ENCODE measurements at regions not wholly inside any gene's neighbourhood (a gene's known extent, or its start where the extent isn't known, plus 50 kb on each side); places are given as distances from the start of the nearest gene placed in this dataset.

DNA sequence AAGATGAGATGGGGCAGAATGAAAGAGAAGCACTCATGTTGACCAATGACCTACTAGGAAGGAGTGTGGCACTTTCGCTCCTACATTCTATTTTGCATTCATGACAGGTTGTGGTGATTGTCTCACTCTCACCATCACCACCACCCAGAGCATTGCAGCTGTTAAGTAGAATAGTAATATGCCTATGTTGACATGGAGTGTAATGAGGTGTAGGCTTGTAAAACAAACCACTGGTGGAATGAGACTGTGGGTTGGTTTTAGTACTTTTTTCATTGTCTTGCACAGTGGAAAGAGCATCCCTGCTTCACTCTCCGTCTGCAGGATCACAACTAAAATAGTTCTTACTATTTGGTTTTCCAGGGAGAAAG, 516.7 kb downstream of the NTRK2 start:
- no peak for DNase-seq (ENCODE audit: extremely low read depth, insufficient read length)
- Histone ChIP-seq H3K27me3 (replicated peaks; ENCODE audit: control insufficient read depth, insufficient read depth, low read length) (no peaks in the 10 kb centered on the region), H3K4me3 (replicated peaks; ENCODE audit: low read depth, low read length) (no peak overlapping the region), H3K36me3 (ENCODE audit: control insufficient read depth, insufficient read depth, low read length) (no peaks in the 10 kb centered on the region)
- TF ChIP-seq, protein P1, sequence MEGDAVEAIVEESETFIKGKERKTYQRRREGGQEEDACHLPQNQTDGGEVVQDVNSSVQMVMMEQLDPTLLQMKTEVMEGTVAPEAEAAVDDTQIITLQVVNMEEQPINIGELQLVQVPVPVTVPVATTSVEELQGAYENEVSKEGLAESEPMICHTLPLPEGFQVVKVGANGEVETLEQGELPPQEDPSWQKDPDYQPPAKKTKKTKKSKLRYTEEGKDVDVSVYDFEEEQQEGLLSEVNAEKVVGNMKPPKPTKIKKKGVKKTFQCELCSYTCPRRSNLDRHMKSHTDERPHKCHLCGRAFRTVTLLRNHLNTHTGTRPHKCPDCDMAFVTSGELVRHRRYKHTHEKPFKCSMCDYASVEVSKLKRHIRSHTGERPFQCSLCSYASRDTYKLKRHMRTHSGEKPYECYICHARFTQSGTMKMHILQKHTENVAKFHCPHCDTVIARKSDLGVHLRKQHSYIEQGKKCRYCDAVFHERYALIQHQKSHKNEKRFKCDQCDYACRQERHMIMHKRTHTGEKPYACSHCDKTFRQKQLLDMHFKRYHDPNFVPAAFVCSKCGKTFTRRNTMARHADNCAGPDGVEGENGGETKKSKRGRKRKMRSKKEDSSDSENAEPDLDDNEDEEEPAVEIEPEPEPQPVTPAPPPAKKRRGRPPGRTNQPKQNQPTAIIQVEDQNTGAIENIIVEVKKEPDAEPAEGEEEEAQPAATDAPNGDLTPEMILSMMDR (IDR thresholded peaks at IDR 0.05; ENCODE audit: insufficient read depth, low read length, poor library complexity, severe bottlenecking) = no peak

DNA sequence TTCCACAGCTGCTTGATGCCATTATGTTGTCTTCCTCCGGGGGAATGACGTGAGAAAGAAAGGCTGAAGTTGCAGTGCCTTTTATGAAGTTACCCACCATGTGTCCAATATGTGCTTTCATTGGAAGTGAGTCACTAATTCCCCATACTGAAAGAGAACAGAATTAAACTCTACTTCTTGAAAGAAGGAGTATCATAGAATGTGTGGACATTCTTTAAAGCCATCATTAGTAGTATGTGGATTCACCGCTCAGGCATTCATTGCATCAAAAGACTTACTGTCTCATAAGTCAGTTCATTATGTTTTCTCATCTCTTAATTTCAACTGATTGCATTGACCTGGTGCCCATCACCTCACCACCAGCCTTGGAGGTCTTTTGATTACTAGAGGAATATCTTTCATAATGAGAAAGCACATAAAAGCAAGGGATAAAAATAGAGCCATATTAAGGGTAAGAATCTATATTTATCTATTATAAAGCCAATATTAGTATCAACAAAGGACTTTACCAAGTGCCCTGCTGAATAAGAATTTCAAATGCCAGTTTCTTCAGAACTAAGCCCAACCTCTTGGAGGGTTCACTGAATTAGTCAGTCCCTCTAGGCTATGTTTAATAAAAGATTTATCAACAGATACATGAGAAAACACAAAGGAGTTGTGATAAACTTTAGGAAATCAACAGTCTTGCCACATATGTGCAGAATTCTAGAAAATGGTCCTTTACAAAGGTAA, 516.1 kb downstream of the NTRK2 start:
- TF ChIP-seq, protein P1 (IDR thresholded peaks at IDR 0.05; ENCODE audit: insufficient read depth, low read length, poor library complexity, severe bottlenecking) = no peak
- no peak overlapping the region for H3K4me3 ChIP-seq (replicated peaks; ENCODE audit: low read depth, low read length)
- H3K27me3 ChIP-seq (replicated peaks; ENCODE audit: control insufficient read depth, insufficient read depth, low read length) = no peaks in the 10 kb centered on the region
- H3K36me3 ChIP-seq (ENCODE audit: control insufficient read depth, insufficient read depth, low read length) = no peaks in the 10 kb centered on the region
- no peak for DNase-seq (ENCODE audit: extremely low read depth, insufficient read length)

DNA sequence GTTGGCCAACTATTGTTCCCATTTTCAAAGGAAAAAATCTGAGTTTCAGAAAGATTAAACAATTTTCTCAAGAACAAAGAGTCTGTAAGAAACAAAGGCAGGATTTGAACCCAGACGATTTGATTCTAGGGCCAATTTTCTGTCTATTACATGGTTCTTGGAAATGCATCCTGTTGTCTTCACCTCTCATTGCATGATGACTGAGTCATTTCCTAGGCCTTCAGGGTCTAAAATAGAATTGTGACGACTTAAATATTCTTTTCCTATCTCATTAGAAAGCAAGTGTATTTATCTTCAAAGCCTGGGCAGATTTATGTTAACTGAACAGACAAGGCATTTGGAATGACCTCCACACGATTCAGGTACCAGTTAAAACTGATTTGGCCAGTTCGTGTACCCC, 512.9 kb downstream of the NTRK2 start:
- H3K27me3 ChIP-seq (replicated peaks; ENCODE audit: control insufficient read depth, insufficient read depth, low read length) = no peaks in the 10 kb centered on the region
- H3K4me3 ChIP-seq (replicated peaks; ENCODE audit: low read depth, low read length) = no peak overlapping the region
- DNase-seq (ENCODE audit: extremely low read depth, insufficient read length) = no peak
- no peaks in the 10 kb centered on the region for H3K36me3 ChIP-seq (ENCODE audit: control insufficient read depth, insufficient read depth, low read length)
- TF ChIP-seq, protein P1 (IDR thresholded peaks at IDR 0.05; ENCODE audit: insufficient read depth, low read length, poor library complexity, severe bottlenecking) = no peak

DNA sequence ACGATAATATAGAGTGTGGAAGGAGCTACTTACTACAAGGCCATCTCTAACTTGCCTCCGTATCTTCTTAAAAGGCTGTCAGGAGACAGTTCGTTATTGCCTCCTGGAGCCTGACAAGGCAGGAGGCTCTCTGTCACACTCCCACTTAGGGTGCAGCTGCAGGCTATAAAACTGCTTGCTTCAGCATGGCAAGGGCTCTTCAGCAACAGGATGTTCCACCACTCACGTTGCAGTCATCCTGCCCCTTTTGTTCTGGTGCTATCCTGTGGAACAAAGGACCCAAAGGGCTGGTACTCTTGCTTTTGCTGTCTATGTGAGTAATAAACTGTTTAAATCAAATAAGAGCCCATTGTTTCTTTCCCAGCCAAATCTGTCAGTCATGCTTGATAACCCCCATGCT, 508.9 kb downstream of the NTRK2 start:
- TF ChIP-seq, protein P1 (IDR thresholded peaks at IDR 0.05; ENCODE audit: insufficient read depth, low read length, poor library complexity, severe bottlenecking) = no peak
- DNase-seq (ENCODE audit: extremely low read depth, insufficient read length) = no peak
- Histone ChIP-seq H3K36me3 (ENCODE audit: control insufficient read depth, insufficient read depth, low read length) (no peaks in the 10 kb centered on the region), H3K4me3 (replicated peaks; ENCODE audit: low read depth, low read length) (no peak overlapping the region), H3K27me3 (replicated peaks; ENCODE audit: control insufficient read depth, insufficient read depth, low read length) (no peaks in the 10 kb centered on the region)

DNA sequence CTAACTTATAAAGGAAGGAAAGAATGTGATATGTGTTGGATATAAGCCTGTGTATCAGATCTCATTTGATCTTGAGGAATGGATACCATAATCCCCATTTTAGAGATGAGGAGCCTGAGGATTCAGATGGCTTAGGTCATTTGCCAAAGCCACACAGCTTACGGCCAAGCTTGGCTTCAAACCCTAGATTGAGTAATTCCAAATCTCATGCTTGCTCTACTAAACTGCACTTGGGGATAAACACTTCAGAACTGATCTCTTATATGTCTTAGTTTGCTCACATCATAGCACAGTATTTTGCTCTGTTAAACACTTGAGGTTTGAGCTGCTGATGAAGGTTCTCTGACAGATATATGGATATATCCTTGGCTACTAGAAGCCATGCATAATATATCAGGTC, 504.4 kb downstream of the NTRK2 start:
- no peaks in the 10 kb centered on the region for H3K36me3 ChIP-seq (ENCODE audit: control insufficient read depth, insufficient read depth, low read length)
- no peaks in the 10 kb centered on the region for H3K27me3 ChIP-seq (replicated peaks; ENCODE audit: control insufficient read depth, insufficient read depth, low read length)
- no peak overlapping the region for H3K4me3 ChIP-seq (replicated peaks; ENCODE audit: low read depth, low read length)
- TF ChIP-seq, protein P1 (IDR thresholded peaks at IDR 0.05; ENCODE audit: insufficient read depth, low read length, poor library complexity, severe bottlenecking) = no peak
- no peak for DNase-seq (ENCODE audit: extremely low read depth, insufficient read length)
